ENCODE measurements at regions not wholly inside any gene's neighbourhood (a gene's known extent, or its start where the extent isn't known, plus 50 kb on each side); places are given as distances from the start of the nearest gene placed in this dataset.

DNA sequence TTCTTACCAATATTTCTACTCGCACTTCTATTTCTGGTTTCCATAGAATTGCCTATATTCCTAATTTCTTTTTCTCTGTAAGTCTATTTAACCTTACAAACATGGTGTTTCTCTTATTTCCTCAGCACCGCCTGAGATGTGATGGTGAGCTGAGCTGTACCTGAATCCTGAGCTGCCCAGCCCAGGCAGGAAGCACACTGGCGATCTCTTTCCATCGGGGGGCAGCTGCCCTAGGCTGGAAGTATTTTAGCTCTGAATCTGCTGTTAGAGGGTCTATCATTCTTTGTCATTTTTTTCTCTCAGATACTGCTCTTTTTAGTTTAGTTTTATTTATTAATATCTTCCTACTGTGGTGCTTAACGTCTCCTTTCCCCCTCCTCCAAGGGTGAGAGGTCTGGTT, 173.4 kb upstream of the SLC35B3 start:
- no peak for DNase-seq

DNA sequence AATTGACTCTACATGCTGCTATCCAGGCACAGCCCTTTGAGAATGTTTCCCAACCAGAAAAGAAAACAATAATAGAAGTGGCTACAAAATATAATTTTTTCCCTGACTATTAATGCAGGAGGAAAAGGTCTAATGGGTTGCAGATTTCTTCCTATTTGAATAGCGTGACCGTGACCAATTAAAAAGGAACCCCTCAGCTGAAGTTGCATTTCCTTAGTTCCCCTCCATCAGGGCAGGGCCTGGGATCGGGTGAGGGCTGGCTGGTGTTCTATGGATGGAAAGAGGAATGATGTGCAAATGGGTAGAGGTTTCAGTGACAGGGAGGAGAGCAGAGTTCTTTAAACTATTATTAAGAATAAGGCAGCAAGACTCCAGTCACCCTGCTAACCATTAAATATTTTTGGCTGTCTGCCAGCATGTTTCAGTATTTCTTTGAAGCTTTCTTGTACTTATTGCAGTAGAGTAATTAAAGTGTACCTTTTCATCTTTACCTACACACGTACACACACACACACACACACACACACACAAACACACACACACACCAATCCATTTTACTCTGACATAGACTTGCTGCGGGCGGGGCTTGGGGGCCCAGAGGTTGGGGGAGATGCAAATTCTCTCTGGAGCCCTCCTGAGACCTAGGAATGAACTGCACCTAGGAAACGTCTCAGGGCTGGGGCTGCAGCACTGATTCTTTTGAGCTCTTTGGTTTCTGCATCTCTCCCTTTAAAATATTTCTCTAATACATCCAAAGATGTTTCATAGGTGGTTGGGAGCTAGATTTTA, 154.8 kb upstream of the SLC35B3 start:
- no peak for DNase-seq

DNA sequence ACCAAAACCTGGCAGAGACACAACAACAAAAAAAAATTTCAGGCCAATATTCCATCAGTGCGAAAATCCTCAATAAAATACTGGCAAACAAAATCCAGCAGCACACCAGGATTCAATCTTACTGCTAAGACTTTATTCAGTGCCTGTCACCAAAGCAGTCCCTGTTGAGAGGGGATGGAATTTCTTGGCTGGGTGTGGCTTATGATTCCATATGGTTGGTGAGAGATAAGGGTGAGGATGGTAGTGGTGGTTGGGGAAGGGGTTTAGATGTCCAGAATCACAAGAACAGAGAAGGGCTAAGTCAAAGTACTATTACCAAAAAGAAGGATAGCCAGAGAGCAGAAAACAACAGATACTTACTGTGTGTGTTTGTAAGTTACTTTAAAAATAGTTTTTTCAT, 152.8 kb upstream of the SLC35B3 start:
- no peak for DNase-seq

DNA sequence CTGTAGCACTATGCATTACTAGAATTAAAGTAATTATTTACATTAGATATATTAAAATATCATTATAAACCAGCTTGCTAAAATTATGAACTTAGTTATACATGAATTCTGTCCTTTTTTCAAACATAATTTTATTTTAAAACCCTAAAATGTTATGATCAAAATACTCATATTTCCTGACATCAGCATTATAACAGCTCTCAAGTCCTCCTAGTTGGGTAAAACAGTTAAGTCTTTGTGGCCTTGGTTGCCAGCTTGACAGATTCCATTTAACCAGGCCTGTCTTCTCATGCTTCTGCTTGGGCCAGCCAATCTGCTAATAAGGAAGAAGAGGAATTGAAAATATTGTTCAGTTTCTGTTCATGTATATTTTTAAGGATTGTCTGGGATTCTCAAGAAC, 147.9 kb upstream of the SLC35B3 start:
- no peak for DNase-seq

DNA sequence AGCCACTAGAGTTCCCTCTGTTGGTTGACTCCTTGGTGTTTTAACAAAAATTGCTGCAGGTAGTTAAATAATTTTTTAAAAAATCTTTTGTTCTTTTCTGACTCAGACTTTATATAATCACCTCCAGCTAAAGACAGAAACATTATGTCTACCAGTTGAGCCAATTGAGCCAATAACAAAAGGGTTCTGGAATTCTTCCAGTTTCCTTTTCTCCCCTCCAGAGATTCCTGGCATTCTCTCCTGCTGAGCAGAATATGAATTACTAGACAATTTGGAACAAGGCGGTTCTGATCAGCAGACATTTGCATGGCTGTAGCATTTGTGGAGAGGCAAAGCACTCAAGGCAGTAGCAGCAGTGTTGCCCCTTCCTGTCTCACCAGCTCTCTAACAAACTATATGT, 144.0 kb upstream of the SLC35B3 start:
- DNase-seq = no peak

DNA sequence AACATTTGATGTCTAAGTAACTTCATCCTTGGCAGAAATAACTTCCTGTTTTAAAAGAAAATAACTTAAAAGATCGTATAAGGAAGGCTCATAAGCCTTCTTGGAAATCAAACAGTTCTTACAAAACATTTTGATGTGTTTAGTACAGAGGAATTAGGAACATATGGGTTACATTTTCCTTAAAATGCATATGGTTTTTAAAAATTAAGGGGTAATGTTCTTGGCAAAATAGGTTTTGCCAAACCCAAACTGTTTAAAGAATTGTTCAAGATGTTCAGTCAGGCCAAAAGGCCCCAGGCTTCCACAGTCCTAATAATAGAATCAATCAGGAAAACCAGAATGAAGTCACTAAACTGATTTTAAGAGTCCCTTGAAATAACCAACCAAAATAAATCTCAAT, 142.7 kb upstream of the SLC35B3 start:
- DNase-seq = no peak

DNA sequence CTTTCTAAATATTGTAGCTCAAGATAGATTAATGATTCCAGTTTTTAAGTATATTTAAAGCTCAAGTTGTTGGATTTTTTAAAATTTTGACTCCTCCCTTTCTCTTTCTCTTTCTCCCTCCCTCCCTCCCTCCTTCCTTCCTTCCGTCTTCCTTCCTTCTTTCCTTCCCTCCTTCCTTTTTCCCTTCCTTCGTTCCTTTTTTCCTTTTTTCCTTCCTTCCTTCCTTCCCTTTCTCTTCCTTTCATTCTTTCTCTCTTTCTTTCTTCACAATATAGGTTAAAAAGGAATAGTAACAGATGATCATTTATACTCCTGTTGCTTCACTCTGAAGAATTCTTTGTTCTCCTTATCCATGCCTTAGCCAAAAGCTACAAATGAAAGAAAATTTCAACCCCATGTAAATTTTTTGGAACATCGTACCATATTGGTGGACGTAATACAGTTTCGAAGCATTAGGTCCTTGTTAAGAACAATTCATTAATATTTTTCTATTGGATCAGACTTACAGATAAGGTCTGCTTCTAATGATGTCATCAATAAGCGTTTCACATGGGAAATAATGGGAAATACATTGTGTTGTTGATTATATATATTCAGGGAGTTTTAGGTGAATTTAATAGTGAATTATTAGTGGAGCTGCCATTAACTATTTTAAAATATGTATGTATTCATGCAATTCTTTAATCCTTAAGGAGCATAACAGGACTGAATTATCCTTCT, 139.6 kb upstream of the SLC35B3 start:
- DNase-seq = no peak

DNA sequence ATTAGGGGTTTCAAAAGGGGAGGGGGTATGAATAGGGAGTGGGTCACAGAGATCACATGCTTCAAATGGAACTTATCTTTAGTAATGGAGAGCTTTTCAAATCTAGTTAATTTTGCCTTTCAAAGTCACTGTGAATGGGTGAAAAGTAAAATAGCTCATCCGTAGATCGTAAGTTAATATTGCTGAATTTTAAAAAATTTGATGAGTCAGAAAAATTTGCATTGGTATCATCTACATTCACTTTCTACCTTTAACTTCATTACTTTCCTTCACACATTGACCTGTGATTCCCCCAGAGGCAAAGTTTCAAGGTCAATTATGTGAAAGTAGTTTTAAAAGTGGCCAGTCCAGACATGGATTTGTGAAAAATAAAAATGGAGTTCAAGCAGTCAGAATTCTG, 139.0 kb upstream of the SLC35B3 start:
- no peak for DNase-seq

DNA sequence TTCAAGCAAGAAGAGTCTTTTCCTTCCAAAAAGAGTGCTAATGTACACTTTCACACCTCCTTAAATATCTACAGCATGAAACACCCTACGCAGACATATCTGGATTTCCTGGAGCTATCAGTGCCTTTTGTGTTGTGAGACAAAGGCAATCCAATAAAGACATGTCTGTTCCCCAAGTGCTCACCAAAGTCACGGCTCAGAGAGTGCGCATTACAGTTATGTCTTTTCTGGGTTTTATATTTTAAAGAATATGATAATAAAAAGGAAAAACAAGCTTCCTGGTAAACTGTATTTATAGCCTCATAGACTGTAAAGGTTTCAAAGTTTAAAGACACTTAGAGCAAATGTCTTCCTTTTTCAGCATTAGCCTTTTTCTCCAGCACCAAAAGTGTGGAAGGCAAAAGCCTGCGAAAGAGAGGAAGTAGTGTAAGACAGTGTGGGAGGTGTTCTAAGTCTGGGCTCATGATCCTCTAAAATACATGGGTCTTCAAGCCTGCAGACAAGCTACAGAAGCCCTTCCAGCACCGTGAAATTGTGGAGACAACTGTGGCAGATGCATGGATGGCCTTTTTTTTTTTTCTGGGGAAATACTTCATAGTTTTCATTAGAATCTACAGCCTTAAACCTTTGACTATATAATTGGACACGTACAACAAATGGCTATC, 135.0 kb upstream of the SLC35B3 start:
- no peak for DNase-seq

DNA sequence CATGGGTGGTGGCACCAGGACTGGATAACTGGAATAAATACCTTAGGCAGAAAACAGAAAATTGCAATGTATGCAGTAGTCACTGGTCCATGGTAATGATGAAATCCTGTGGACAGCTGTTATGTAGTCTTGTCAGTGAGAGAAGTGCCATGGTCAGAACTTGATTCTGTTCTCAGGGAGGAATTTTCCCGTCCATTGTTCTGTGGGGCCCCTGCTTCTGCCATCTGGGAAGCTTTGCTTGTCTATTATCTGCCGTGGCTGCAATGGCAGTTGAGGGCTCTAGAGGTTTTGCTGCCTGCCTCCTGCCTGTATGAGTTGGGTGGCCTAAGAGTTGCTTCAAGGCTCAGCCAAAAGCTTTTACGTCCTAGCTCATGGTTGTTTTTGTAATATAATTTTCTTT, 126.8 kb upstream of the SLC35B3 start:
- no peak for DNase-seq

DNA sequence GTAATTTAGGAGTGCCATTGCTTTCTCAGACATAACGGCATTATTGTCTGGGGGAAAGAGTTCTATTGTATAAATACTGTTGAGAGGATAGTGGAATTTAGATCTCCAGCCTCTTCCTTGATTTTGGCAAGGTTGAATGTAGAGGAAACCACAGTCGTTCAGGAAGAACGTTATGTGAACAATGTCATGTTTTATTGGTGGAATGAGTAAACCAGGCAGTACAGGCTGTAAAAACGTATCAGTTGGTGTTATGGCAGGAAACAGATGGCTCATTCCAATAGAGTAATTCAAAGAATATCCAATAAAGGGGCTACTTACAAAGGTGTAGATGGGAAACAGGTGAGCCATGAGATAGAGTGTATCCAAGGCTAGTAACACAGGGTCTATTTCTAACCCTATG, 123.6 kb upstream of the SLC35B3 start:
- no peak for DNase-seq

DNA sequence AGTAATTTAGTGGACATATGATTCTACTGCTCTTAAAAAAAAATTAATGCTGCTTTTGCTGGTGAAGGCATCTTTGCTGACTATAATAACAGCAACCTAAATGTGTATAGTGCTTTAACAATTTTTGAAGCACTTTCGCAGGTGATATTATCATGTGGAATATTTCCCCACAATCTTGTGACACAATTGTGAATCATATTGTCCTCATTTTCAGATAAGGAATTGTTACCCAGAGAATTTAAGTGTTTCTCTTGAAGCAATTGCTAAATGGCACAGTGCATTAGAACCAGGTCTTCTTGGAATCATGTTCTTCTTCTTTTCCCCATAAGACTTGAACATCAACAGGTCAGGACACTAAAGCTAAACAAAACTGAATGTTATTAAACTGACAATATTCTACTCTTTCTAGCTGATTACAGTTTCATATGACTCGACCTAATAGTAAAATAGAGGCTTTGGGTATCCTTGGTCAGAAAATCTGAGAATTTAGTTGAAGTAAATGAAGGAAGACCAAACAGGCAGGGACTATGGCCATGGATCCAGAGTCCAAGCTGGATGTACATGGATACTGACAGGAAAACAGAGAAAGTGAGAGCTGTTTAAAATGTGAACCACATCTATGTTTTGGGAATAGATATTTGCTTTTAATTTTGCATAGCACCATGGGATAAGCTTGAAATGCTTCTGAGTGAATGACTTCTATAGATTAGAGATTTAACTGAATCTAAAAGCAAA, 121.8 kb upstream of the SLC35B3 start:
- no peak for DNase-seq

DNA sequence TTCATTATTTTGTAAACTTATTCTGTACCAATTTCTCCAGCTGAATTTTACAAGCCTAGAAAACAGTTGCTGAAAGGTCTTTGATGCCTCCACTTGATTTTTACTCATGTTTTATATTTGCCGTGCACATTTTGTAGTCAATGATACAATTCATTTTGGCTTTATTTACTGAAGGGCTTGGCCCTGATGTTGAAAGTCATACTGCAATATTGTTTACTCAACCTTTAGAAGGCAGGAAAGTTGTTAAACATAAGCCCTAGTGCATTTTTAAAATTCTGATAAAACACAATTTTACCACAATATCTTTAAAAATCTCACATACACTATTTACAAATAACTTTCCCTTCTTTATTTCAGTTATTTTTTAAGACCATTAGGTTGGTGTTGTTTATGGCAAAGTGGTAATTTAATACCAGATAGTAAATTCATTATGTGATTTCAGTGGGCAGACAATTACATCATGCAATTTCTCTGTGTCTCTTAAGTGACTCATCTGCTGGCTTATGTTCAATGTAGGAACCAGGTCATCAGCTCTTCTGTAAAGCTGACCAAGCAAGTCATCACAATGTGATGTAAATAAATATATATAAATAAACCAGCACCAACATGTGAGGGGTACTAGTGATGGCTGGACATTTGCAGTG, 121.1 kb upstream of the SLC35B3 start:
- DNase-seq = no peak

DNA sequence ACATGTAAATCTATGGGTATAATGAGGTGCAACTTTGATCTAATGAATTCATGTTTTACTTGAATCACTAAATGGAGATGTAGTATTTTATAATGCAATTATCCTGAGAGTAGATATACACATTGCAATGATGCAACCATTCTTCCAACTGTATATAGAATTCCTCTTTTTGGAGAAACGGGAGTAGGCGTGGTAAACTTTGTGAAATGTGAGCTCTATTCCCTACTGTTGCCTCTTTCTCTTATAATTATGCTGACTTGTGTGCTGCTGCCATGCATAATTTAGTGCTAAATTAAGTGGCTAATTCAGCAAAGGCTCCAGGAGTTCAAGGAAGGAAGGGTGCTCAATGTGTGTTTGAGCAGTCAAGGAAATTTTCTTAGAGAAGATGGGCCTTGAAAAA, 116.6 kb upstream of the SLC35B3 start:
- DNase-seq = no peak

DNA sequence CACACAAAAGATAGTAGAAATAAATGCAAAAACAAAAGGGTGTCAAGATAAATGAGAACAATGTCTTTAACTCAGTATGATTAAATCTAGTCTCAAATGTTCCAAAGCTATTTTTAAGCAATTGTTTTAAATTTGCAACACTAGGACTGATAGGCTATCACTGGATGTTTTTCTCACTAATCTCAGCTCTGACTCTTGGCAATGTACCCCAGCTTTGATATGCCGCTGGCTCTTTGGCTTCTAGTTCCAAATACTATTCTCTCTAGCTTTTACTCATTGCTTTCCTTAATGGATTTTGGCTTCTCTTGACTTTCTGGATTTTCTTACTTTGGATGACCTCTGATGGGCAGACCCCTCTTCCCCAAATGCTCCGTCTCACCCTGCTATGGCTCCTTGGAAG, 116.0 kb upstream of the SLC35B3 start:
- no peak for DNase-seq

DNA sequence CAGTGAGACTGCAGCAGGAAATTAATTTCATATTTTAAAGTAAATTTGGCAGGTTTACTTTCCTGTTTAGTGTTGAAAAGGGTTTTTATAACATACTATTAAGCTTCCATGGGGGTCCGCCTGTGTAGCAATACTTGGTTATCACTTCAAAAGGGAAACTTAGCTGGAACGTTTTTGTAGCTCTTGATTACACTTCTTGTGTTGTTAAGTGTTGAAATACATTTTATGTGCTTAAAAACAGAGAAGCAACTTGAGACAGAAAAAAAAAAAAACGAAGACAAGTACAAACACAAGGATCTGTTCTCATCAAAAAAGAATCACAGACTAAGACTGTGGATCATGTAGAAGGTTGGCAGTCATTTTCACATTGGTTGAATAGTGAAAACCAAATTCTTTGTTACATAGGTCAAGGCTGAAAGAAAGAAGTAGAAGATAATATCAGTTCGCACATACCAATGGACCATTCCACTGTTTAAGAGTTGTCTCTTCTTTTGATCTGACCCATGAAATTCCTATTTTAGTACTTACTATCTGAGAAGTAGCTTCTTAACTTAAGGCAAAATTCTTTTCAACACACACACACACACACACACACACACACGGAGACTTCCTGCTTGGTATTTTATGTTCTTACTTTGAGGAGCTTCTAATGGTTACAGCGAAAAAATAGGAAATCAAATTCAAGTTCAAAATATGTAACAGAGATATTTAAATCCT, 113.9 kb upstream of the SLC35B3 start:
- DNase-seq = no peak

DNA sequence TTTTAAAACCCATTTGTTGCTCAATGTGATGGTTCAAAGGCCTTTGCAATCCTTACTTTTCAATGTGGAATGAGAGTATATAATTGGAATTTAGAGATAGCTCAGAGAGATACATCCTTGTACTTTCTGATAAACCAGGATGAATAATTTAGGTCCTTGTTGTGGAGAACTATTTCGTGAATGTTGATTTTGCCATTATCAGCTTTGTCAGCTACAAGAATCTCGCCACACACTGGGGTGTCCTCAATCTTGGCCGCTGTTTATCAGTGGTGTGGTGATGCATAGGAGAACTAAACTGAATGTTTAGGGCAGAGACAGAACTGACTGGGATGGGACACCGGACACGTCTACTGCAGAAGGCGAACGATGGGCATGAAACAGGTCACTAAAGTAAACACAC, 111.2 kb upstream of the SLC35B3 start:
- no peak for DNase-seq

DNA sequence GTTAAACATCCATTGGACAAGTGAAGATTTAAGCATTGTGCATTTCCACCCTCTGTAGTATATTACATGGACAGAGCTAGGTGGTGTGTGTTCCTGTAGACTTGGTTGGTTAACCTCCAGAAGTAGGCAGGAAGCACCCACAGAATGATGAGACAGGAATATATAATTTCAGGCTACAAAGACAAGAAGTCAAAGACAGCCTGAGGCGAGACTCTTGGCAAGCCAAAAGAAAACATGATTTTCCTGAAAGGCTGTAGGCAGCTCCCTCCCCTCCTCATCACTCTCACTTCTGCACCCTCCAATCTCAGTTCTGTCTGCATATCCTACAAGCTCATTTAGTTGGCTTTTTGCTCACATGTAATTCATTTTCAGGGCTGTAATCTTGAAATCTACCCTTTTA, 110.0 kb upstream of the SLC35B3 start:
- DNase-seq = no peak

DNA sequence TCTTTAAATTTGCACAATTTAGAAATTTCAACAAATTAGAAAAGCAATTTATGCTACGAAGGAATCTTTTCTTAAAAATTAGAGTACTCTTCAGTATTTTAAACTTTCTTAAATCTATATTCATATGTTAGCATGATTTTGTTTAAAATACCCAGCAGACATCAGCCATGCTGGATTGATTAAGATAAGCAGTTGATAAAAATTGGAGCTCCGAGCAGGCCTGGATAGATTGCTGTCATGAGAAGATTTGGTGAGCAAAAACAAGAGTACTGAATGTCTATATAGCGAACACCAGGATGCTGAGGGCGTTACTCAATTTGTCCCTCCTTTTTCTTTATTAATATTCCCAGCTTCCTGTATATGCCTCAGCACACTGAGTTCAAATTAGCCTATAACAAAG, 108.4 kb upstream of the SLC35B3 start:
- no peak for DNase-seq

DNA sequence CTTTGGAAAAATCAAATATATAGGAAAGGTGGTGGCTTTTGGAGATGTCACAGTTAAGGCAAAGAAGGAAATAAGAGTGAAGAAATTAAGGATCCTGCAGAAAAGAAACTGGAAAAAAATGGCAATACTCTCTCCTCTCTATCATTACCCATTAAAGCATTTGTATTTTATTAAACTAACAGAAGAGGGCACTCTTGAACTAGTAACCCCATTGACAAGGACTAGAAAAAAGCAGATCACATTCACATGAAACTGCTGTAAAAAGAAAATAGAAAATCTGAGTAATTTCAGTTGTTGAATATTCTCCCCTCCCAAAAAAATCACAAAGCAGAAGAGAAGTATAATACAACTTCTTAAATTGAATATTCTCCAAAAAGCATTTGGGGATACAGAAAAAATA, 104.1 kb upstream of the SLC35B3 start:
- no peak for DNase-seq

DNA sequence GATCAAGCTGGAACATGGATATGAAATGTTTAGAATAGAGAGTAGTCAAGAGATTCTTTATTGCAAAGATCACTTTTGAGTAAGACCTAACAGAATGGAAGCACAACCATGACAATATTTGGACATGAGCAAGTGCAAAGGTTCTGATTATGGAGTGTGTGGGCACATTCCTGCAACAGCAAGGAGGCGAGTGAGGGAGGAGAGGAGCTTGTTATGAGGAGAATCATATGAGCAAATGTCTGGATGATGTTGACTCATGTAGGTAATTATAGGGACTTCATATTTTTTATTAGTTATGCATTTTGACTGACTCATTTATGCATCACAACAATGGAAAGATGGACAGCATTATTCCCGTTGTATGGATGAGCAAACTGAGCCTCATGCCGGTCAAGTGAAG, 100.8 kb upstream of the SLC35B3 start:
- no peak for DNase-seq

DNA sequence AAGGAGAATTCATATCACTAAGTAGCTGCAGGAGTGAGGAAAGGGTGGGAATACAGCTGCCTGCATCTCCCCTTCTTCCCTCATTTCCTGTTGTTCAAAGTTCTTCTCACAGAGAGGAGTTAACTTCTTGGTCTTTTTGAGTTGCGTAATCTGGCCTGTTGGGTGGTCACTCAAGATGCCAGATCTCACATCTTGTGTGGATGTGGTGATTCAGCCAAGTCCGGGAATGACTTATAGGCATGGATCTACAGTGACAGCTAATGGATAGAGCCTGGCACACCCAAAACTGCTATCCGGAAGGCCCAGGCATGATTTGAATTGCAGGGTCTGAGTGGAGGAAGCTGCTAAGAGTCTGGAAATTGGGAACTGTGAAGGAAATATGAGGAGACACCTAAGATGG, 100.2 kb upstream of the SLC35B3 start:
- DNase-seq = no peak

Measured in stimulated activated CD4-positive, alpha-beta T cell treated with anti-CD3 and anti-CD28 coated beads, Interleukin-4, amount 100 ng/mL, for 4 hours (primary cell).